IPS-20b (cell line): ENCODE measurements at regions not wholly inside any gene's neighbourhood (a gene's known extent, or its start where the extent isn't known, plus 50 kb on each side); places are given as distances from the start of the nearest gene placed in this dataset.
"Not testable (repeated sequence)": the region's sequence is repeated elsewhere in the genome, so short reads cannot be mapped to it uniquely, and the experiment has no call there.

ENCODE experiments used
- H3K27ac ChIP-seq: one replicate; pipeline ENCODE4 v1.5.1; 2013; ENCODE audit warnings: low read length
- H3K27me3 ChIP-seq: 2 replicates; pipeline ENCODE4 v1.6.1; 2013; ENCODE audit warnings: mild to moderate bottlenecking, low read length, inconsistent platforms; ENCODE audit not compliant: insufficient read depth
- H3K36me3 ChIP-seq: 2 replicates; pipeline ENCODE4 v1.6.1; 2013; ENCODE audit warnings: low read depth, mild to moderate bottlenecking, inconsistent platforms, low read length, moderate library complexity; ENCODE audit not compliant: insufficient read depth
- H3K4me1 ChIP-seq: 2 replicates; pipeline ENCODE4 v1.6.1; 2013; ENCODE audit warnings: mild to moderate bottlenecking, control low read depth, inconsistent platforms, low read length, moderate library complexity; ENCODE audit not compliant: insufficient read depth
- H3K4me3 ChIP-seq: 2 replicates; pipeline ENCODE4 v1.5.1; 2013; ENCODE audit warnings: mild to moderate bottlenecking, low read length, inconsistent platforms
- H3K9ac ChIP-seq: 2 replicates; pipeline ENCODE4 v1.6.1; 2013; ENCODE audit warnings: low read depth, mild to moderate bottlenecking, inconsistent platforms, low read length, moderate library complexity
- H3K9me3 ChIP-seq: 2 replicates; pipeline ENCODE4 v1.6.1; 2013; ENCODE audit warnings: mild to moderate bottlenecking, low read depth, low read length, inconsistent platforms; ENCODE audit not compliant: insufficient read depth

DNA sequence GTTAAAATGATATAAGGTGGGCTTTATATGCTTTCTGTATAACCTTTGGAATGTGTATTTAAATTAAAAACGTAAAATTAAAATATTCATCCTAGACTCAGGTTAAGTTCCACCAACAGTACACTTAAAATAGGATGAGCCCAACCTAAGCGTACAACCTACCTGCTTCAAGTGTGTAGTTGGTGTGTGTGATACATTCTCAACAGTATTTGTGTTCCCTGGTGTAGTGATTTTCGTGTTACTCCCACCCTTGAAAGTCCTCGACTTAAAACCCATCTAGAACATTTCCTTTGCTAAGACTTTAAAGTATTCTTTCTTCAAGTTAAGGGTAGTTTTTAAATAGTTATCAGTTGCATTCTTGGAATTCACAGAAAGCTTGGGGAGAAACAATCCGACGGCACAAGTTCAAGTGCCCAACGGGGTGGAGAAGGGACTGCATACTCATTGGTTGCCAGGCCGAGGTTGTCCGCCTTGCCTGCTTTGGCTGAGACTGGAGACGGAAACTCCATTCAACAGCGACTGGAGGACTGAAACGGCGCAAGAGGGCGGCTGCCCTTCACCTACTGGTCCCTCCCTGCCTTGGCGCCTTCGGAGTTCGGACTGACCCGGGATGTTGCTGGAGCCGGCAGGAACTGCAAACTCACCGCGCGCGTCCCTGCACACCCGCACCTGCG is 133.7 kb downstream of the FAM72C start:
- H3K36me3 ChIP-seq, H3K9me3 ChIP-seq, H3K9ac ChIP-seq, H3K27ac ChIP-seq, H3K4me3 ChIP-seq, H3K4me1 ChIP-seq: not testable (repeated sequence)
- H3K27me3 ChIP-seq, result peaks cover 12% of the 10 kb centered on the region

DNA sequence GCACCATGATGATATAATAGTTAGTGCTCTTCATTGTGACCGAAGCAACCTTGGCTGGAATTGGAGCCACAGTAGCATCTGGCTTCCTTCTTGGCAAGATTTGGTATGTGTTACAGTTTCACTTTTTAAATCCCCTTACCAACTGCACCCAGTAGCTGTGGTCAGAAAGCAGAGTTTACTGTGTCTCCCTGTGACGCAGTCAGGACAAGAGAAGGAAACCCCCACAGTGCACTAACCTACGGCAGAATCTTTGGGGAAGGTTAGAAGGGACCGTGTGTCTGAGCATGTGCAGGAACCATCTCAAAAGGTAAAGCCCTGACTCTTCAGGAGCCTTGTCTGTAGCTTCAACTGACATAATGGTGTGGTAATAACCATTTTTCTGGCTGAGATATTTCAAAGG is 138.4 kb downstream of the FAM72C start:
- not testable (repeated sequence) for H3K4me1 ChIP-seq, H3K9ac ChIP-seq, H3K27me3 ChIP-seq, H3K36me3 ChIP-seq, H3K27ac ChIP-seq, H3K9me3 ChIP-seq, H3K4me3 ChIP-seq

- not testable (repeated sequence) for H3K27ac ChIP-seq, H3K9ac ChIP-seq, H3K4me3 ChIP-seq, H3K9me3 ChIP-seq, H3K4me1 ChIP-seq, H3K27me3 ChIP-seq, H3K36me3 ChIP-seq
These were observed 139.4 kb downstream of the FAM72C start for GRCh38 chr1:143832379-143832716.

GRCh38 chr1:143831479-143832378 is 140.1 kb downstream of the FAM72C start:
- H3K27me3 ChIP-seq, H3K27ac ChIP-seq, H3K4me3 ChIP-seq, H3K4me1 ChIP-seq, H3K36me3 ChIP-seq, H3K9me3 ChIP-seq, H3K9ac ChIP-seq: not testable (repeated sequence)

- not testable (repeated sequence) for H3K4me1 ChIP-seq, H3K9me3 ChIP-seq, H3K27me3 ChIP-seq, H3K27ac ChIP-seq, H3K9ac ChIP-seq, H3K4me3 ChIP-seq, H3K36me3 ChIP-seq
These were observed 145.6 kb downstream of the FAM72C start for GRCh38 chr1:143826162-143826561.

DNA sequence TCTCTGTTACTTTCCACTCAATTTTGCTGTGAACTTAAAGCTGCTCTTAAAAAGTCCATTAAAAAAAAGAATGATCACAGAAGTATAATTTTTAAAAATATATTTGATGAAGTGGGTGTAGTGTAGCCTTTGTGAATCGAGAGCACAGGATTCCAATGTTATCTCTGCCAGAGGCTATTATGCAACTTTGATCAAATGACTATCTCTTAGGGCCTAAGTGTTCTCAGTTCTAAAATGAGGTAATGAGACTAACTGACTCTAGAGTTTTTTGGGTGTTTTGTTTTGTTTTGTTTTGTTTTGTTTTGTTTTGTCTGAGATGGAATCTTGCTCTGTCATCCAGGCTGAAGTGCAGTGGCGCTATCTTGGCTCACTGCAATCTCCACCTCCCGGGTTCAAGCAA is 147.5 kb downstream of the FAM72C start:
- H3K4me3 ChIP-seq, H3K27ac ChIP-seq, H3K9ac ChIP-seq, H3K9me3 ChIP-seq, H3K4me1 ChIP-seq, H3K27me3 ChIP-seq, H3K36me3 ChIP-seq: not testable (repeated sequence)

GRCh38 chr1:143820058-143820457 is 151.7 kb downstream of the FAM72C start:
- H3K27ac ChIP-seq, H3K9ac ChIP-seq, H3K4me3 ChIP-seq, H3K9me3 ChIP-seq, H3K27me3 ChIP-seq, H3K4me1 ChIP-seq, H3K36me3 ChIP-seq: not testable (repeated sequence)

DNA sequence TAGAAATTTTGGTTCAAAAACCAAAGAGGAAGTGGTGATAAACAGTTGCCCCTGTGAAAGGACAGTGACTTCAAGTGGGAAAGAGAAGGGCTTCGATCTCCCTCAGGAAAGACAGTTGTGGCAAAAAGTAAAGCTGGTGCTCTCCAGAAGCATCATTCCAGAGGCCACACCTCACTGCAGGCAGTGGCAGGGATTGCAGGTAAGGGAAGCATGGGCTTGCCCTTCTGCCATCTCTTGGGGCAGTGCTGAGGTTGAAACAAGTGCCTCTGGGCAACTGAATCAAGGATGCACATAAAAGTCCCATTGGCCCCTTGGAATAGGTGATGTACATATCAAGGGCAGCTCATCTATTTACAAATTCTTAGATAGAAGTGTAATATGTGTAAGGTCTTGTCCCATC is 155.4 kb downstream of the FAM72C start:
- H3K4me1 ChIP-seq, H3K9me3 ChIP-seq, H3K4me3 ChIP-seq: not testable (repeated sequence)

DNA sequence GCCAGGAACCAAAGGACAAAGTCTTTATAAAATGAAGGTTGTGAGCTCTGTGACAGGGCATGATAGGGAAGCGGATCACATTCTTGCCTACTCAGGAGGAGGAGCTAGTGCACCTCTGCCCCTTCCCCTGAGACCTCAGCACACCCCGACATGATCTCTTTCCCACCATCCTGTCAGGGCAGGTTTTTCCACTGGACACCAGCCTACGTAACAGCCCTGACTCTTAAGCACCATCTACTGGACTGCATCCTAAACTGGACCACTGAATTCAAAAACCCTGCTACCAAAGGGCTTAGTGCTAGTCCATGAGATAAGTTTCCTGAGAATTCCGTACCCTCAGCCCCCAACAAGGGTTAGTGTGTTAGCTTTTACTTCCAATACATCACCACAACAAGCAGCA is 166.4 kb downstream of the FAM72C start:
- H3K27me3 ChIP-seq, H3K9me3 ChIP-seq, H3K4me1 ChIP-seq, H3K4me3 ChIP-seq, H3K9ac ChIP-seq, H3K36me3 ChIP-seq, H3K27ac ChIP-seq: not testable (repeated sequence)

More for the DNA sequence above, 155.4 kb downstream of the FAM72C start:
- not testable (repeated sequence) for H3K27ac ChIP-seq, H3K9ac ChIP-seq, H3K36me3 ChIP-seq, H3K27me3 ChIP-seq

- H3K4me1 ChIP-seq, H3K9ac ChIP-seq, H3K9me3 ChIP-seq, H3K27me3 ChIP-seq, H3K36me3 ChIP-seq, H3K27ac ChIP-seq: not testable (repeated sequence)
- peak overlapping the region; percentile 81; the same call in 1 of the 2 replicates for H3K4me3 ChIP-seq
These were observed 167.0 kb downstream of the FAM72C start for GRCh38 chr1:143804707-143805356.

- H3K9me3 ChIP-seq, H3K4me1 ChIP-seq, H3K27ac ChIP-seq, H3K36me3 ChIP-seq, H3K27me3 ChIP-seq: not testable (repeated sequence)
- Histone ChIP-seq H3K9ac (peak overlapping the region; percentile 54; the same call in 1 of the 2 replicates), H3K4me3 (peak overlapping the region; percentile 81)
These were observed 167.8 kb downstream of the FAM72C start for GRCh38 chr1:143803927-143804411.

GRCh38 chr1:143803095-143803494 is 168.7 kb downstream of the FAM72C start:
- H3K9ac ChIP-seq, H3K27me3 ChIP-seq, H3K36me3 ChIP-seq, H3K27ac ChIP-seq, H3K9me3 ChIP-seq, H3K4me1 ChIP-seq, H3K4me3 ChIP-seq: not testable (repeated sequence)
